VCaP (cell line): ENCODE measurements at regions not wholly inside any gene's neighbourhood (a gene's known extent, or its start where the extent isn't known, plus 50 kb on each side); places are given as distances from the start of the nearest gene placed in this dataset.

Source experiments
- H3K27ac ChIP-seq: fragments of 450-650 bp; 2 replicates; pipeline ENCODE4 v1.5.1; 2017
- CTCF ChIP-seq: fragments of 450-650 bp; conservative IDR thresholded peaks from 2 replicates; pipeline ENCODE4 v1.5.1; 2017; ENCODE audit warnings: mild to moderate bottlenecking, moderate library complexity

DNA sequence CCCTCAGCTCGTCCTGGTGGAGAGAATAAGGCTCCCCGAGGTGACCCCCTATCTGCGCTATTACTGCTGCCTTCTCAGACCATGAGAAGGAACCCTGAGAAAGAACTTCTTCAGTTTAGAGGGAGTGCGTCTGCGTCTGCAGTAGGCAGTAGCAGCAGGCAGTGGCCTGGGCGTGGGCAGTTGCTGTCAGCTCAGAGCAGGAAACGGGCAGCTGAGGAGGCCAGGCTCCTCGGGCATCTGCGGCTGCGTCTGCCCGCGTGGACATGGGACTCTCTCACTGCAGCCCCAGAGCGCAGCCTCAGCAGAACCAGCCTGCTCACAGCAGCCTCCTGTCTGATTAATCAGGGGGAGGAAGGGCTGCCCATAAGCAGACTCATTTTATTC, 49.8 kb upstream of the FCN1 start:
- TF ChIP-seq CTCF: no peak
- H3K27ac ChIP-seq: no peak overlapping the region

- H3K27ac ChIP-seq: no peak overlapping the region
- TF ChIP-seq CTCF: no peak
Observed at GRCh38 chr9:134968011-134968822, 50.5 kb upstream of the FCN1 start.

DNA sequence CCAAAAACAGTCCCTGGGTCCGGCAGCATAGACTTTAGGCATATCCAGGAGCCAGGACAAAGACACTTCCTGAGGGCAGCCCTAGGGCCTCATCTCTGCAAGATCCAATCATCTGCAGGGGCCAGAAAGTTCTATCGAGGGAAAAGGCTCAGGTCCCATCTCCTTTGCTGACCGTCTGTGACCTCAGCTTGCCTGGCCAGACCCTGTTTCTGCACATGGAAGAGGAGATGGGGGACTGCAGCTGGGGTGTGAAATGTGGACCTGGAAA, 51.0 kb upstream of the FCN1 start:
- H3K27ac ChIP-seq: no peak overlapping the region
- no peak for TF ChIP-seq CTCF

- no peak for TF ChIP-seq CTCF
- H3K27ac ChIP-seq: no peak overlapping the region
Observed at GRCh38 chr9:134969156-134970045, 51.7 kb upstream of the FCN1 start.

- H3K27ac ChIP-seq: no peak overlapping the region
- TF ChIP-seq CTCF: no peak
Observed at GRCh38 chr9:134970198-134970597, 52.5 kb upstream of the FCN1 start.

DNA sequence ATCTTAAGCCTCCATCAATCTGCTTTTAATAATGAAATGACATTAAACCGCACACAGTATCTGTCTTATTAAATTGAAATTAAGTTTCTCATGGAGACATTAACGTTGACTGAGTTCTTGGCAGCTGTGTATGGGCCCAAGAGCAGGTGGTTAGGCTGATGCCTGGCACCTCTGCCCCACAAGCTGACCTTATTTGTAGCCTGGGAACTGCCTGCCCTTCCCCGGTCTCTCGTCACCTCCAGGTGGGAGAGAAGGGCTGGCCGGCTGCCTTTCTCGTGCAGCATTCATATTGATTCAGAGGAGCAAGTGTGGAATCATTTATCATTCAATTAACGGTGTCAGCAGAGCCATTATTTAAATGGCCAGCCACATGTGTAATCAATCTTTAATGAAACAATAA, 53.0 kb upstream of the FCN1 start:
- no peak for TF ChIP-seq CTCF
- no peak overlapping the region for H3K27ac ChIP-seq

- no peak for TF ChIP-seq CTCF
- no peak overlapping the region for H3K27ac ChIP-seq
Observed at GRCh38 chr9:134971196-134971595, 53.5 kb upstream of the FCN1 start.
